ENCODE measurements at regions not wholly inside any gene's neighbourhood (a gene's known extent, or its start where the extent isn't known, plus 50 kb on each side); places are given as distances from the start of the nearest gene placed in this dataset.

GRCh38 chr1:10895621-10896020 lies 99.2 kb upstream of the CASZ1 start:
- TF ChIP-seq CBX8 (IDR thresholded peaks at IDR 0.05; ENCODE audit: borderline replicate concordance, low read depth, low read length) (no peak), RAD21 (IDR thresholded peaks at IDR 0.05 in 1 of 2, conservative IDR thresholded peaks at IDR 0.05 in 1 of 2; ENCODE audit: low read depth in 2 of 2, low read length in 2 of 2) (no peak), HDAC2 (IDR thresholded peaks at IDR 0.05; ENCODE audit: borderline replicate concordance in 1 of 2, low read depth in 2 of 2, low read length in 2 of 2) (no peak), SIRT6 (IDR thresholded peaks at IDR 0.05; ENCODE audit: low read length) (no peak), NRF1 (IDR thresholded peaks at IDR 0.05; ENCODE audit: low read depth, low read length) (no peak), NANOG (IDR thresholded peaks at IDR 0.05; ENCODE audit: insufficient read depth, low read depth, low read length, poor library complexity, severe bottlenecking) (no peak), GTF2F1 (IDR thresholded peaks at IDR 0.05; ENCODE audit: borderline replicate concordance, low read depth, low read length) (no peak), SUZ12 (IDR thresholded peaks at IDR 0.05; ENCODE audit: low read length) (no peak), CREB1 (IDR thresholded peaks at IDR 0.05) (no peak), BACH1 (IDR thresholded peaks at IDR 0.05; ENCODE audit: low read length) (no peak)
- Histone ChIP-seq H3K14ac (ENCODE audit: insufficient read length) (no peak overlapping the region), H3K27me3 (replicated peaks in 1 of 4; ENCODE audit: control insufficient read depth in 3 of 4, extremely low read depth in 1 of 4, insufficient read depth in 3 of 4, low read length in 3 of 4) (peaks cover 0 to 2% (median 0%) of the 10 kb centered on the region in 4 experiments; a peak in 2 of 7 replicates), H2BK120ac (replicated peaks; ENCODE audit: low read depth, low read length) (no peak overlapping the region), H3K27ac (ENCODE audit: low read depth, low read length) (no peak overlapping the region), H2BK20ac (ENCODE audit: low read length) (no peak overlapping the region), H4K20me1 (replicated peaks in 1 of 2; ENCODE audit: control insufficient read depth in 1 of 2, insufficient read depth in 2 of 2, low read length in 2 of 2) (no peaks in the 10 kb centered on the region), H2BK15ac (ENCODE audit: low read length) (no peak overlapping the region), H3K9me3 (ENCODE audit: insufficient read depth in 2 of 2, low read depth in 1 of 2, low read length in 1 of 2) (no peaks in the 10 kb centered on the region), H2BK12ac (ENCODE audit: low read depth, low read length) (no peak overlapping the region), H4K5ac (ENCODE audit: insufficient read length, low read depth, low read length) (no peak overlapping the region), H3K79me1 (ENCODE audit: low read depth, low read length) (no peaks in the 10 kb centered on the region), H3K36me3 (ENCODE audit: control insufficient read depth in 2 of 4, insufficient read depth in 4 of 4, low read length in 3 of 4) (no peaks in the 10 kb centered on the region), H3K23me2 (ENCODE audit: low read depth, low read length) (no peaks in the 10 kb centered on the region), H4K8ac (ENCODE audit: extremely low read depth, insufficient read depth, low read length) (no peak overlapping the region), H2AK5ac (ENCODE audit: low read depth, low read length) (no peak overlapping the region), H3K23ac (ENCODE audit: insufficient read length) (no peak overlapping the region), H3K4me1 (replicated peaks in 1 of 4; ENCODE audit: control insufficient read depth in 3 of 4, insufficient read depth in 4 of 4, low read length in 3 of 4) (peaks cover 2 to 17% (median 8%) of the 10 kb centered on the region in 4 experiments; a peak in 6 of 7 replicates), H3K4ac (replicated peaks; ENCODE audit: insufficient read length, low read depth, low read length) (no peak overlapping the region), H3K79me2 (ENCODE audit: control insufficient read depth in 1 of 2, insufficient read depth in 2 of 2, low read length in 2 of 2) (no peaks in the 10 kb centered on the region), H3K56ac (replicated peaks; ENCODE audit: insufficient read length, low read depth, low read length) (no peak overlapping the region), H3K9ac (replicated peaks in 1 of 4; ENCODE audit: extremely low read depth in 1 of 4, low read depth in 3 of 4, low read length in 3 of 4) (no peak overlapping the region; a peak in 1 of 7 replicates), H4K91ac (replicated peaks; ENCODE audit: insufficient read length, low read length) (no peak overlapping the region), H2BK5ac (ENCODE audit: low read depth, low read length) (no peak overlapping the region), H3K4me2 (ENCODE audit: insufficient read depth in 1 of 2, low read depth in 2 of 2, low read length in 2 of 2) (no peak overlapping the region), H3K4me3 (ENCODE audit: extremely low read depth in 1 of 4, insufficient read depth in 2 of 4, low read depth in 3 of 4, low read length in 4 of 4) (no peak overlapping the region), H2AFZ (ENCODE audit: low read length) (no peak overlapping the region), H3K18ac (ENCODE audit: extremely low read depth, low read length) (no peak overlapping the region)
- no peak for FAIRE-seq
- 84% methylated on average over 5 of the region's 7 CpGs; no CpG with 5 or more reads in 1 of the 2 experiments for WGBS, 2 experiments (ENCODE audit: extremely low coverage in 1 of 2, insufficient coverage in 1 of 2, insufficient read length in 1 of 2, insufficient replicate concordance in 2 of 2, low coverage in 1 of 2, low lambda C conversion rate in 2 of 2, missing lambda C conversion rate in 1 of 2)
- CTCF ChIA-PET (ENCODE audit: partially characterized antibody): interaction anchor here (0.7 to 8.0 kb wide), 4 partner anchors 15 to 387 kb away, joined by 3 to 59 read pairs (median 4); no protein-coding TSS in a partner anchor
- POLR2A ChIA-PET (ENCODE audit: partially characterized antibody): interaction anchor here (0.6 kb wide), 1 partner anchor 40 kb away, joined by 3 read pairs; no protein-coding TSS in a partner anchor
- DNase-seq (ENCODE audit: low read depth in 1 of 2, low spot score in 2 of 2): no peak

Data from H1 (cell line).